OCI-LY1 (cell line): ENCODE measurements at regions not wholly inside any gene's neighbourhood (a gene's known extent, or its start where the extent isn't known, plus 50 kb on each side); places are given as distances from the start of the nearest gene placed in this dataset.

ENCODE experiments used
- CTCF ChIP-seq: fragments of 200-600 bp; sonication (generic), shearing (Covaris generic); IDR thresholded peaks from 2 replicates; pipeline ENCODE4 v1.5.1; 2017; ENCODE audit warnings: mild to moderate bottlenecking, antibody characterized with exemption, low read length, moderate library complexity, mixed read lengths
- EZH2 ChIP-seq: fragments of 200-600 bp; sonication (generic), shearing (Covaris generic); IDR thresholded peaks from 2 replicates; pipeline ENCODE4 v1.8.0; 2017; ENCODE audit warnings: borderline replicate concordance, mixed run types, mild to moderate bottlenecking, antibody characterized with exemption, low read length, moderate library complexity, mixed read lengths

DNA sequence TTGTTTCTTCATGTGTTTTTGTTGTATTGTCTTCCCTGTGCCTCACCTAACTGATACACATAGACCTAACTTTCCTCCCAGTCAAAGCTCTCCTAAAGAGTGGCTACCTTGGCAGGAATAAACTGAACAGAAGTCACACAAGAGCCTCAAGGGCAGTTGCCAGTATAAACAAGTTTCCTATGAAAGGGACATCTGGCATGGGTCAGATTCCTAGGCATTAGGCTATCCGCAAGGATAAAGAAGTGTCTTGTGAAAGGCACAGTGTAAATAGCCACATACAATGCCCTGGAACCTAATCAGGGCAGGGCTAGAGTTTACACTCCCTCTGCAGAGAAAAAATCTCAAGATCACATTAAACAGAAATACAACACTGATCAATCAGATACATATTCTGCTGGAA is 220.8 kb downstream of the SPANXN3 start:
- TF ChIP-seq CTCF (no peak), EZH2 (no peak)
